ENCODE measurements at regions not wholly inside any gene's neighbourhood (a gene's known extent, or its start where the extent isn't known, plus 50 kb on each side); places are given as distances from the start of the nearest gene placed in this dataset.
"Not testable (repeated sequence)": the region's sequence is repeated elsewhere in the genome, so short reads cannot be mapped to it uniquely, and the experiment has no call there.

DNA sequence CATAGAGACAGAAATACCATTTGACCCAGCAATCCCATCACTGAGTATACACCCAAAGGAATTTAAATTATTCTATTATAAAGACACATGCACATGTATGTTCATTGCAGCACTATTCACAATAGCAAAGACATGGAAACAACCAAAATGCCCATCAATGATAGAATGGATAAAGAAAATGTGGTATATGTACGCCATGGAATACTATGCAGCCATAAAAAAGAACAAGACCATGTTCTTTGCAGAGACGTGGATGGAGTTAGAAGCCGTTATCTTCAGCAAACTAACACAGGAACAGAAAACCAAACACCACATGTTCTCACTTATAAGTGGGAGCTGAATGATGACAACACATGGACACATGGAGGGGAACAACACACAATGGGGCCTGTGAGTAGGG, 444.0 kb downstream of the CD83 start:
- not testable (repeated sequence) for TF ChIP-seq EZH2 (optimal IDR thresholded peaks at IDR 0.05; ENCODE audit: low read depth, low read length); EZH2phosphoT487 (IDR thresholded peaks at IDR 0.05; ENCODE audit: low read length)
- TF ChIP-seq, protein P1, sequence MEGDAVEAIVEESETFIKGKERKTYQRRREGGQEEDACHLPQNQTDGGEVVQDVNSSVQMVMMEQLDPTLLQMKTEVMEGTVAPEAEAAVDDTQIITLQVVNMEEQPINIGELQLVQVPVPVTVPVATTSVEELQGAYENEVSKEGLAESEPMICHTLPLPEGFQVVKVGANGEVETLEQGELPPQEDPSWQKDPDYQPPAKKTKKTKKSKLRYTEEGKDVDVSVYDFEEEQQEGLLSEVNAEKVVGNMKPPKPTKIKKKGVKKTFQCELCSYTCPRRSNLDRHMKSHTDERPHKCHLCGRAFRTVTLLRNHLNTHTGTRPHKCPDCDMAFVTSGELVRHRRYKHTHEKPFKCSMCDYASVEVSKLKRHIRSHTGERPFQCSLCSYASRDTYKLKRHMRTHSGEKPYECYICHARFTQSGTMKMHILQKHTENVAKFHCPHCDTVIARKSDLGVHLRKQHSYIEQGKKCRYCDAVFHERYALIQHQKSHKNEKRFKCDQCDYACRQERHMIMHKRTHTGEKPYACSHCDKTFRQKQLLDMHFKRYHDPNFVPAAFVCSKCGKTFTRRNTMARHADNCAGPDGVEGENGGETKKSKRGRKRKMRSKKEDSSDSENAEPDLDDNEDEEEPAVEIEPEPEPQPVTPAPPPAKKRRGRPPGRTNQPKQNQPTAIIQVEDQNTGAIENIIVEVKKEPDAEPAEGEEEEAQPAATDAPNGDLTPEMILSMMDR (IDR thresholded peaks at IDR 0.05; ENCODE audit: low read length) = not testable (repeated sequence)

Measured in MM.1S (cell line).